ENCODE measurements at regions not wholly inside any gene's neighbourhood (a gene's known extent, or its start where the extent isn't known, plus 50 kb on each side); places are given as distances from the start of the nearest gene placed in this dataset.

- TF ChIP-seq ZNF274 (IDR thresholded peaks at IDR 0.05; ENCODE audit: borderline replicate concordance, extremely low read depth, low read length) (no peak), CTCF (IDR thresholded peaks at IDR 0.05; ENCODE audit: control extremely low read depth in 1 of 3, insufficient read depth in 1 of 3, low read depth in 1 of 3, low read length in 3 of 3) (no peak), POLR2A (IDR thresholded peaks at IDR 0.05; ENCODE audit: control extremely low read depth in 1 of 2, low read depth in 2 of 2, low read length in 2 of 2) (no peak), ATF2 (IDR thresholded peaks at IDR 0.05; ENCODE audit: low read length) (no peak), SRF (IDR thresholded peaks at IDR 0.05; ENCODE audit: low read depth, low read length) (no peak), CREB1 (IDR thresholded peaks at IDR 0.05) (no peak), EGR1 (IDR thresholded peaks at IDR 0.05; ENCODE audit: borderline replicate concordance, low read depth, low read length) (no peak), RNF2 (IDR thresholded peaks at IDR 0.05; ENCODE audit: borderline replicate concordance, low read depth, low read length, missing control alignments, poor library complexity, severe bottlenecking) (no peak), POLR2AphosphoS5 (IDR thresholded peaks at IDR 0.05; ENCODE audit: low read depth, low read length) (no peak), JUND (IDR thresholded peaks at IDR 0.05; ENCODE audit: low read length) (no peak), USF2 (IDR thresholded peaks at IDR 0.05; ENCODE audit: low read length) (no peak), TAF1 (IDR thresholded peaks at IDR 0.05; ENCODE audit: low read depth, low read length) (no peak), EP300 (IDR thresholded peaks at IDR 0.05; ENCODE audit: borderline replicate concordance in 1 of 2, low read depth in 2 of 2, low read length in 2 of 2) (no peak), SP4 (IDR thresholded peaks at IDR 0.05; ENCODE audit: low read length) (no peak)
Measured at GRCh38 chr4:114264452-114264851, 285.0 kb upstream of the ARSJ start.

Measured in H1 (cell line).